ENCODE measurements at regions not wholly inside any gene's neighbourhood (a gene's known extent, or its start where the extent isn't known, plus 50 kb on each side); places are given as distances from the start of the nearest gene placed in this dataset.

- DNase-seq (ENCODE audit: low read depth): no peak
Measured at GRCh38 chr5:173527671-173528070, 88.8 kb downstream of the BOD1 start.

- DNase-seq (ENCODE audit: low read depth): no peak
Measured at GRCh38 chr5:173524136-173524535, 92.3 kb downstream of the BOD1 start.

GRCh38 chr5:173523388-173523787 is 93.1 kb downstream of the BOD1 start:
- no peak for DNase-seq (ENCODE audit: low read depth)

GRCh38 chr5:173522518-173522917 is 93.9 kb downstream of the BOD1 start:
- no peak for DNase-seq (ENCODE audit: low read depth)

GRCh38 chr5:173518856-173519255 is 97.6 kb downstream of the BOD1 start:
- no peak for DNase-seq (ENCODE audit: low read depth)

GRCh38 chr5:173517648-173518047 is 98.8 kb downstream of the BOD1 start:
- DNase-seq (ENCODE audit: low read depth): no peak

- no peak for DNase-seq (ENCODE audit: low read depth)
Measured at GRCh38 chr5:173515526-173515925, 100.9 kb downstream of the BOD1 start.

GRCh38 chr5:173514661-173515060 is 101.8 kb downstream of the BOD1 start:
- DNase-seq (ENCODE audit: low read depth): peak; percentile 47

GRCh38 chr5:173513521-173513991 is 102.9 kb downstream of the BOD1 start:
- peak; percentile 50 for DNase-seq (ENCODE audit: low read depth)

GRCh38 chr5:173512637-173513435 is 103.6 kb downstream of the BOD1 start:
- no peak for DNase-seq (ENCODE audit: low read depth)

- no peak for DNase-seq (ENCODE audit: low read depth)
Measured at GRCh38 chr5:173509060-173509459, 107.4 kb downstream of the BOD1 start.

- DNase-seq (ENCODE audit: low read depth): no peak
Measured at GRCh38 chr5:173507171-173507570, 109.3 kb downstream of the BOD1 start.

GRCh38 chr5:173505634-173506033 is 110.8 kb downstream of the BOD1 start:
- no peak for DNase-seq (ENCODE audit: low read depth)

GRCh38 chr5:173501922-173502321 is 114.5 kb downstream of the BOD1 start:
- no peak for DNase-seq (ENCODE audit: low read depth)

GRCh38 chr5:173501271-173501670 is 115.2 kb downstream of the BOD1 start:
- DNase-seq (ENCODE audit: low read depth): no peak

- DNase-seq (ENCODE audit: low read depth): no peak
Measured at GRCh38 chr5:173500213-173500560, 116.3 kb downstream of the BOD1 start.

- no peak for DNase-seq (ENCODE audit: low read depth)
Measured at GRCh38 chr5:173499471-173500212, 116.8 kb downstream of the BOD1 start.

GRCh38 chr5:173498739-173499470 is 117.5 kb downstream of the BOD1 start:
- DNase-seq (ENCODE audit: low read depth): no peak

GRCh38 chr5:173498286-173498685 is 118.2 kb downstream of the BOD1 start:
- DNase-seq (ENCODE audit: low read depth): no peak

GRCh38 chr5:173497685-173498084 is 118.8 kb downstream of the BOD1 start:
- no peak for DNase-seq (ENCODE audit: low read depth)

- DNase-seq (ENCODE audit: low read depth): no peak
Measured at GRCh38 chr5:173496883-173497255, 119.6 kb downstream of the BOD1 start.

- DNase-seq (ENCODE audit: low read depth): no peak
Measured at GRCh38 chr5:173496129-173496882, 120.1 kb downstream of the BOD1 start.

All from HS-27A (cell line).